Panc1 (cell line): ENCODE measurements at regions not wholly inside any gene's neighbourhood (a gene's known extent, or its start where the extent isn't known, plus 50 kb on each side); places are given as distances from the start of the nearest gene placed in this dataset.

Experiments used
- ATAC-seq: fragments of 200-7000 bp; cut with Tn5 transposase; 2 replicates; pipeline ENCODE4 v1.9.1; 2020; ENCODE audit warnings: mild to moderate bottlenecking, moderate library complexity
- BruUV-seq: library from RNA; stranded (reverse); fragments of 400-500 nt; replicated peaks from 2 replicates; lab custom pipeline; 2021; lab: Mats Ljungman, UMichigan
- CTCF ChIA-PET: fragments of 300-600 bp; sonication (Branson Sonifier 250); formaldehyde crosslinking; loops from one replicate; lab custom pipeline; 2022; ENCODE audit warnings: antibody characterized with exemption; lab: Charles Lee
- POLR2A ChIA-PET: fragments of 300-600 bp; sonication (Branson Sonifier 250); formaldehyde crosslinking; loops from one replicate; lab custom pipeline; 2022; ENCODE audit warnings: antibody characterized with exemption; lab: Charles Lee
- DNase-seq: peaks from one replicate; pipeline ENCODE4 v3.0.0-alpha.2; 2010; ENCODE audit warnings: low read depth, low spot score
- H3K27ac ChIP-seq: 2 replicates; pipeline ENCODE4 v1.5.1; 2011; ENCODE audit warnings: mild to moderate bottlenecking, low read length, inconsistent platforms
- H3K27me3 ChIP-seq: fragments of 200-500 bp; sonication (Bioruptor generic); 2 replicates; pipeline ENCODE4 v1.6.0; 2014; ENCODE audit warnings: low read length, inconsistent platforms; ENCODE audit not compliant: control insufficient read depth, insufficient read depth
- H3K36me3 ChIP-seq: fragments of 200-500 bp; sonication (Bioruptor generic); 2 replicates; pipeline ENCODE4 v1.5.1; 2014; ENCODE audit warnings: inconsistent platforms, mild to moderate bottlenecking, low read length, moderate library complexity; ENCODE audit not compliant: control insufficient read depth, insufficient read depth
- H3K4me1 ChIP-seq: 2 replicates; pipeline ENCODE4 v1.5.1; 2011; ENCODE audit warnings: inconsistent platforms, mild to moderate bottlenecking, low read length, moderate library complexity; ENCODE audit not compliant: control insufficient read depth, insufficient read depth
- H3K4me3 ChIP-seq, 2 experiments: 2 replicates each; pipeline ENCODE4 v1.5.1; 2011 to 2012; ENCODE audit warnings: low read depth in 2 of 2, low read length in 2 of 2, mild to moderate bottlenecking in 2 of 2, inconsistent platforms in 1 of 2, moderate library complexity in 1 of 2
- H3K9me3 ChIP-seq: fragments of 200-500 bp; sonication (Bioruptor generic); 2 replicates; pipeline ENCODE4 v1.5.1; 2014; ENCODE audit warnings: low read depth, mild to moderate bottlenecking, inconsistent platforms, low read length, moderate library complexity; ENCODE audit not compliant: control insufficient read depth, insufficient read depth
- POLR2AphosphoS5 ChIP-seq: IDR thresholded peaks from 2 replicates; pipeline ENCODE4 v1.6.1; 2012; ENCODE audit warnings: mild to moderate bottlenecking, low read depth, low read length, moderate library complexity
- REST ChIP-seq, 2 experiments: IDR thresholded peaks; 2 replicates each; pipeline ENCODE4 v1.6.1; 2011 to 2012; ENCODE audit warnings: low read depth in 2 of 2, control low read depth in 1 of 2, low read length in 1 of 2, mild to moderate bottlenecking in 1 of 2, moderate library complexity in 1 of 2; ENCODE audit not compliant: insufficient read depth in 1 of 2
- SIN3A ChIP-seq: IDR thresholded peaks from 2 replicates; pipeline ENCODE4 v1.6.1; 2012; ENCODE audit warnings: low read depth, mild to moderate bottlenecking, low read length, moderate library complexity, borderline replicate concordance; ENCODE audit not compliant: insufficient read depth
- TCF7L2 ChIP-seq: IDR thresholded peaks from 2 replicates; pipeline ENCODE4 v1.6.1; 2011; ENCODE audit warnings: mild to moderate bottlenecking, low read depth, low read length, inconsistent platforms
- in situ Hi-C: cut with HindIII; loops from 2 replicates; pipeline ENCODE4 v1.10.0; 2016; ENCODE audit warnings: low sequenced_read_pairs, low pct_unique_long_range_greater_than_20kb
- intact Hi-C: fragments of 100-400 bp; cut with micrococcal nuclease; formaldehyde crosslinking; loops from one replicate; pipeline ENCODE4 v1.10.0; 2022; ENCODE audit not compliant: unreplicated experiment
- TF ChIP-seq, protein P1 (sequence below): fragments of 450-650 bp; IDR thresholded peaks from 2 replicates; pipeline ENCODE4 v1.5.1; 2017; ENCODE audit warnings: mild to moderate bottlenecking

DNA sequence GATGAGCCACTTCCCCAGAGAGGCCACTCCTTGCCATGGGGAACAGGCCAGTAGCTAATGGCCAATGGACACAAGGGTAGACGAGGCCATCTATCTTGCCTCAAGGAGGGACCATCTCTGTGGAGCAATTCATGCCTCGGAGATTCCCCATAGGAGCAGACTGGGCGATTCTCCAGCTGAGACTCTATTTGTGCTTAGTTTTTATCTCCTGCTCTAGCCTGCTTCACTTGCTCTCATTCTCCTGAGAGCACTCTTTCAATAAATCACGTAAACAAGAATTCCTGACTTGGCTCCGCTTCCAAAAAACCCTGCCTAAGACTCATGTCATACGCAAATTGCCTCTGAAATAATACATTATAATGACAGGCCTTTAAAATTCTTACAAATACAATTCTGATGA lies 396.4 kb upstream of the USP15 start:
- Histone ChIP-seq H3K36me3 (no peaks in the 10 kb centered on the region), H3K4me3 (no peak overlapping the region), H3K9me3 (no peaks in the 10 kb centered on the region), H3K4me1 (no peaks in the 10 kb centered on the region), H3K27ac (no peak overlapping the region), H3K27me3 (no peaks in the 10 kb centered on the region)
- intact Hi-C loops (no loop called here), in situ Hi-C loops (no loop called here)
- ATAC-seq (no peak), DNase-seq (no peak)
- CTCF ChIA-PET, result no interaction called here
- TF ChIP-seq SIN3A (no peak), REST (IDR thresholded peaks at IDR 0.05; ENCODE audit: insufficient read depth in 1 of 2, low read depth in 2 of 2, low read length in 1 of 2) (no peak), POLR2AphosphoS5 (no peak), TCF7L2 (no peak)
- TF ChIP-seq, protein P1, sequence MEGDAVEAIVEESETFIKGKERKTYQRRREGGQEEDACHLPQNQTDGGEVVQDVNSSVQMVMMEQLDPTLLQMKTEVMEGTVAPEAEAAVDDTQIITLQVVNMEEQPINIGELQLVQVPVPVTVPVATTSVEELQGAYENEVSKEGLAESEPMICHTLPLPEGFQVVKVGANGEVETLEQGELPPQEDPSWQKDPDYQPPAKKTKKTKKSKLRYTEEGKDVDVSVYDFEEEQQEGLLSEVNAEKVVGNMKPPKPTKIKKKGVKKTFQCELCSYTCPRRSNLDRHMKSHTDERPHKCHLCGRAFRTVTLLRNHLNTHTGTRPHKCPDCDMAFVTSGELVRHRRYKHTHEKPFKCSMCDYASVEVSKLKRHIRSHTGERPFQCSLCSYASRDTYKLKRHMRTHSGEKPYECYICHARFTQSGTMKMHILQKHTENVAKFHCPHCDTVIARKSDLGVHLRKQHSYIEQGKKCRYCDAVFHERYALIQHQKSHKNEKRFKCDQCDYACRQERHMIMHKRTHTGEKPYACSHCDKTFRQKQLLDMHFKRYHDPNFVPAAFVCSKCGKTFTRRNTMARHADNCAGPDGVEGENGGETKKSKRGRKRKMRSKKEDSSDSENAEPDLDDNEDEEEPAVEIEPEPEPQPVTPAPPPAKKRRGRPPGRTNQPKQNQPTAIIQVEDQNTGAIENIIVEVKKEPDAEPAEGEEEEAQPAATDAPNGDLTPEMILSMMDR, result no peak
- no TSS peak for BruUV-seq
- POLR2A ChIA-PET, result no interaction called here

- in situ Hi-C loops, result no loop called here
- ATAC-seq, result no peak
- TF ChIP-seq TCF7L2 (no peak), SIN3A (no peak), REST (IDR thresholded peaks at IDR 0.05; ENCODE audit: insufficient read depth in 1 of 2, low read depth in 2 of 2, low read length in 1 of 2) (no peak), POLR2AphosphoS5 (no peak)
- TF ChIP-seq, protein P1, result no peak
- POLR2A ChIA-PET, result no interaction called here
- Histone ChIP-seq H3K4me3 (no peak overlapping the region), H3K36me3 (no peaks in the 10 kb centered on the region), H3K27me3 (no peaks in the 10 kb centered on the region), H3K4me1 (no peaks in the 10 kb centered on the region), H3K27ac (no peak overlapping the region), H3K9me3 (no peaks in the 10 kb centered on the region)
- DNase-seq, result no peak
- CTCF ChIA-PET, result no interaction called here
- intact Hi-C loops, result no loop called here
- BruUV-seq, result no TSS peak
Measured at GRCh38 chr12:61869796-61870195, 390.4 kb upstream of the USP15 start.
